Vagina (tissue), 2 donors: ENCODE measurements at regions not wholly inside any gene's neighbourhood (a gene's known extent, or its start where the extent isn't known, plus 50 kb on each side); places are given as distances from the start of the nearest gene placed in this dataset.
"Not testable (repeated sequence)": the region's sequence is repeated elsewhere in the genome, so short reads cannot be mapped to it uniquely, and the experiment has no call there.

Source experiments
- DNase-seq, 2 donors: peaks; one replicate each; pipeline ENCODE4 v3.0.0-alpha.2; 2017; ENCODE audit errors: extremely low spot score in 2 of 2
- H3K27ac ChIP-seq: fragments of 200-600 bp; sonication (generic); one replicate; pipeline ENCODE4 v1.5.1; 2019
- H3K27me3 ChIP-seq: fragments of 200-600 bp; sonication (generic); one replicate; pipeline ENCODE4 v1.5.1; 2019
- H3K36me3 ChIP-seq, 2 donors: fragments of 200-600 bp; sonication (generic); one replicate each; pipeline ENCODE4 v1.5.1; 2017 to 2019
- H3K4me1 ChIP-seq: fragments of 200-600 bp; sonication (generic); one replicate; pipeline ENCODE4 v1.5.1; 2019
- H3K4me3 ChIP-seq, 2 donors: fragments of 200-600 bp; sonication (generic); 1 replicate in 1 of 2; 2 replicates in 1 of 2; pipeline ENCODE4 v1.5.1; 2016 to 2019
- H3K9me3 ChIP-seq: fragments of 200-600 bp; sonication (generic); one replicate; pipeline ENCODE4 v1.5.1; 2019
- CTCF ChIP-seq, 3 experiments: fragments of 450-650 bp in 2 of 3; fragments of 200-600 bp in 1 of 3; sonication (generic) in 1 of 3; IDR thresholded peaks; one replicate each; pipeline ENCODE4 v1.5.1; 2017 to 2019; ENCODE audit warnings: antibody characterized with exemption in 3 of 3, mild to moderate bottlenecking in 2 of 3, moderate library complexity in 2 of 3
- POLR2A ChIP-seq, 2 donors: fragments of 450-650 bp; IDR thresholded peaks; one replicate each; pipeline ENCODE4 v1.6.1; 2017; ENCODE audit warnings: antibody characterized with exemption in 2 of 2, mild to moderate bottlenecking in 2 of 2, moderate library complexity in 2 of 2
- POLR2AphosphoS5 ChIP-seq, 2 donors: sonication (generic); formaldehyde crosslinking; IDR thresholded peaks; one replicate each; pipeline ENCODE4 v1.9.0; 2017; ENCODE audit warnings: antibody characterized with exemption in 2 of 2, mild to moderate bottlenecking in 2 of 2, low read depth in 1 of 2; ENCODE audit not compliant: insufficient read depth in 1 of 2
- intact Hi-C: fragments of 100-400 bp; cut with DNase I; formaldehyde crosslinking; loops from one replicate; pipeline ENCODE4 v1.15.1; 2023

DNA sequence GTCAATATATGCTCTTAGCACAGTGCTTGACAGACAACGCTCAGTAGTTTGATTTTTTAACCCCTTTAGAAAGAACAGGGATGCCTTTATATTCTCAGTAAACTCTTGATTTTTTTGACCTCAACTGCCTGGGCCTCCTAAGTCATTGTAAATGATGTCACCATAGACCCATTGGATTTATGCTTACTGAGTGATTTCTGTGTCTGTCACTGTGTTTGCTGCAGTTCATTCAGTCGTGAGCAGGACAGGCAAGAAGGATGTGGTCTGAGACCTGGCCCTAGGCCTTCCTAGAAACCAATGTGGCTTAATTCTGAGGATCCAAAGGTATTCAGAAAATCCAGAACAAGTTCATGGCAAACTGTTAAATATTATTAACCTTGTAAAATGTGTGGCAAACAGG, 868.1 kb downstream of the XPNPEP1 start:
- no peaks in the 10 kb centered on the region for H3K36me3 ChIP-seq
- H3K27me3 ChIP-seq = no peaks in the 10 kb centered on the region
- no peaks in the 10 kb centered on the region for H3K9me3 ChIP-seq
- DNase-seq = no peak
- no peak overlapping the region for H3K27ac ChIP-seq
- TF ChIP-seq CTCF (IDR thresholded peaks at IDR 0.05) (no peak), POLR2AphosphoS5 (IDR thresholded peaks at IDR 0.05; ENCODE audit: insufficient read depth in 1 of 2, low read depth in 1 of 2) (no peak)
- intact Hi-C loops = no loop called here
- no peaks in the 10 kb centered on the region for H3K4me1 ChIP-seq
- no peak overlapping the region for H3K4me3 ChIP-seq

- TF ChIP-seq POLR2A (IDR thresholded peaks at IDR 0.05) = no peak
- TF ChIP-seq POLR2AphosphoS5 (IDR thresholded peaks at IDR 0.05; ENCODE audit: insufficient read depth in 1 of 2, low read depth in 1 of 2) = no peak
- no peak for TF ChIP-seq CTCF (IDR thresholded peaks at IDR 0.05)
- intact Hi-C loops = no loop called here
- no peak for DNase-seq
- Histone ChIP-seq H3K27me3 (no peaks in the 10 kb centered on the region), H3K9me3 (no peaks in the 10 kb centered on the region), H3K36me3 (no peaks in the 10 kb centered on the region), H3K27ac (no peak overlapping the region), H3K4me3 (no peak overlapping the region), H3K4me1 (no peaks in the 10 kb centered on the region)
Observed at GRCh38 chr10:109047856-109048255, 875.5 kb downstream of the XPNPEP1 start.

- H3K9me3 ChIP-seq, intact Hi-C loops, H3K4me1 ChIP-seq, H3K27ac ChIP-seq, H3K4me3 ChIP-seq, H3K27me3 ChIP-seq, H3K36me3 ChIP-seq, DNase-seq: not testable (repeated sequence)
Observed at GRCh38 chr10:109046427-109046826, 876.9 kb downstream of the XPNPEP1 start.

DNA sequence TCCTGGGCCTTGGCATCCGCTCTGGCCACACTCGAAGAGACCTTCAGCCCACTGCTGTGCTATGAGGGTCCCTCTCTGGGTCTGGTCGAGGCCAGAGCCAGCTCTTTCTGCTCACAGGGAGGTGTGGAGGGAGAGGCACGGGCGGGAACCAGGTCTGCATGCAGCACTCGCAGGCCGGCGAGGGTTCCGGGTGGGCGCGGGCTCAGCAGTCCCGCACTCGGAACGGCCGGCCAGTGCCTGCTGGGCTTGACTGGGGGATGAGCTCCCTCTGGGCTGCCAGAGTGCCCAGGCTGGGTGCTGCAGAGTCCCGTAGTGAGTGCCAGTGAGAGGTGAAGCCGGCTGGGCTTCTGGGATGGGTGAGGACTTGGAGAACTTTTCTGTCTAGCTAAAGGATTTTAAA, 882.7 kb downstream of the XPNPEP1 start:
- Histone ChIP-seq H3K4me1 (no peaks in the 10 kb centered on the region), H3K27ac (no peak overlapping the region), H3K27me3 (no peaks in the 10 kb centered on the region), H3K36me3 (no peaks in the 10 kb centered on the region), H3K4me3 (no peak overlapping the region), H3K9me3 (no peaks in the 10 kb centered on the region)
- DNase-seq = no peak
- TF ChIP-seq POLR2A (IDR thresholded peaks at IDR 0.05) (no peak), CTCF (IDR thresholded peaks at IDR 0.05) (no peak), POLR2AphosphoS5 (IDR thresholded peaks at IDR 0.05; ENCODE audit: insufficient read depth in 1 of 2, low read depth in 1 of 2) (no peak)
- intact Hi-C loops = no loop called here

GRCh38 chr10:109037978-109038377, 885.3 kb downstream of the XPNPEP1 start:
- no peaks in the 10 kb centered on the region for H3K36me3 ChIP-seq
- H3K27me3 ChIP-seq = no peaks in the 10 kb centered on the region
- no peaks in the 10 kb centered on the region for H3K4me1 ChIP-seq
- H3K27ac ChIP-seq = no peak overlapping the region
- H3K4me3 ChIP-seq = no peak overlapping the region
- intact Hi-C loops = no loop called here
- no peak for DNase-seq
- H3K9me3 ChIP-seq = no peaks in the 10 kb centered on the region
- no peak for TF ChIP-seq POLR2AphosphoS5 (IDR thresholded peaks at IDR 0.05; ENCODE audit: insufficient read depth in 1 of 2, low read depth in 1 of 2)
- TF ChIP-seq CTCF (IDR thresholded peaks at IDR 0.05) = no peak
- TF ChIP-seq POLR2A (IDR thresholded peaks at IDR 0.05) = no peak
